Peyer's patch (tissue), 4 donors: ENCODE measurements at regions not wholly inside any gene's neighbourhood (a gene's known extent, or its start where the extent isn't known, plus 50 kb on each side); places are given as distances from the start of the nearest gene placed in this dataset.

Experiments used
- CTCF ChIP-seq, 6 experiments: fragments of 450-650 bp in 4 of 6; fragments of 200-600 bp in 2 of 6; sonication (generic) in 1 of 6; IDR thresholded peaks; one replicate each; pipeline ENCODE4 v1.5.1; 2017 to 2019; ENCODE audit warnings: antibody characterized with exemption in 6 of 6, mild to moderate bottlenecking in 3 of 6, moderate library complexity in 1 of 6
- POLR2A ChIP-seq, 2 donors: fragments of 450-650 bp; IDR thresholded peaks; one replicate each; pipeline ENCODE4 v1.5.1; 2017; ENCODE audit warnings: antibody characterized with exemption in 2 of 2, mild to moderate bottlenecking in 2 of 2, moderate library complexity in 2 of 2

GRCh38 chr2:16412321-16413030 lies 253.2 kb downstream of the CYRIA start:
- no peak for TF ChIP-seq CTCF (IDR thresholded peaks at IDR 0.05)
- no peak for TF ChIP-seq POLR2A (IDR thresholded peaks at IDR 0.05)
